ENCODE measurements at regions not wholly inside any gene's neighbourhood (a gene's known extent, or its start where the extent isn't known, plus 50 kb on each side); places are given as distances from the start of the nearest gene placed in this dataset.

- intact Hi-C loops (cut with micrococcal nuclease; ENCODE audit: unreplicated experiment), result loop anchor here (10.0 kb wide), 1 partner anchor 63 kb away; no protein-coding TSS in a partner anchor
- no peaks in the 10 kb centered on the region for H3K36me3 ChIP-seq (ENCODE audit: control insufficient read depth in 2 of 2, insufficient read depth in 2 of 2, low read length in 1 of 2)
- no peaks in the 10 kb centered on the region for H3K4me1 ChIP-seq (ENCODE audit: control insufficient read depth, insufficient read depth, low read length)
- FAIRE-seq, result peak; percentile 52
- 0% methylated on average over 1 of the region's 1 CpG for WGBS (ENCODE audit: insufficient coverage, insufficient replicate concordance, low lambda C conversion rate, missing lambda C conversion rate)
- TF ChIP-seq ZBTB40 (IDR thresholded peaks at IDR 0.05; ENCODE audit: borderline replicate concordance), result no peak
- TF ChIP-seq PBX3 (IDR thresholded peaks at IDR 0.05; ENCODE audit: insufficient replicate concordance, low read depth, low read length), result no peak
- TF ChIP-seq NFYA (IDR thresholded peaks at IDR 0.05; ENCODE audit: borderline replicate concordance, low read depth, low read length), result no peak
- no peak for TF ChIP-seq PAX8 (IDR thresholded peaks at IDR 0.05)
- TF ChIP-seq FOS (IDR thresholded peaks at IDR 0.05; ENCODE audit: borderline replicate concordance, extremely low read depth, insufficient read length), result no peak
- no peak for TF ChIP-seq POLR2A (IDR thresholded peaks at IDR 0.05; ENCODE audit: low read depth, low read length)
- TF ChIP-seq MXI1 (IDR thresholded peaks at IDR 0.05; ENCODE audit: low read depth, low read length), result no peak
- TF ChIP-seq ZNF384 (IDR thresholded peaks at IDR 0.05; ENCODE audit: borderline replicate concordance, low read depth, low read length), result no peak
- TF ChIP-seq ZSCAN29 (IDR thresholded peaks at IDR 0.05), result no peak
- H3K9me3 ChIP-seq (replicated peaks; ENCODE audit: control insufficient read depth, insufficient read depth, low read length), result no peaks in the 10 kb centered on the region
- no peaks in the 10 kb centered on the region for H4K20me1 ChIP-seq (ENCODE audit: control insufficient read depth, insufficient read depth)
- no peak overlapping the region for H3K27ac ChIP-seq (ENCODE audit: control insufficient read depth, insufficient read depth)
- H2AFZ ChIP-seq (ENCODE audit: control insufficient read depth, low read depth, low read length), result no peak overlapping the region
- DNase-seq (ENCODE audit: low read depth, low spot score), result no peak
- BruUV-seq (replicated peaks), result no TSS peak
- H3K9ac ChIP-seq (ENCODE audit: control insufficient read depth, insufficient read depth, low read length), result no peak overlapping the region
- in situ Hi-C loops (cut with MboI), result no loop called here
- H3K4me3 ChIP-seq, result no peak overlapping the region
- POLR2A ChIA-PET, result no interaction called here
- ATAC-seq, result no peak
- RAD21 ChIA-PET (ENCODE audit: unreplicated experiment), result no interaction called here
- no peaks in the 10 kb centered on the region for H3K79me2 ChIP-seq (ENCODE audit: control insufficient read depth, insufficient read depth, low read length)
- no peak overlapping the region for H3K4me2 ChIP-seq (ENCODE audit: control insufficient read depth, insufficient read depth)
- H3K27me3 ChIP-seq (replicated peaks in 1 of 2; ENCODE audit: control insufficient read depth in 2 of 2, insufficient read depth in 2 of 2, low read length in 1 of 2), result no peaks in the 10 kb centered on the region
- SMC1A ChIA-PET (ENCODE audit: uncharacterized antibody, unreplicated experiment), result no interaction called here
- CTCF ChIA-PET, result no interaction called here
Observed at GRCh38 chr18:30121397-30121796, 921.1 kb downstream of the DSC3 start.
